ENCODE measurements at regions not wholly inside any gene's neighbourhood (a gene's known extent, or its start where the extent isn't known, plus 50 kb on each side); places are given as distances from the start of the nearest gene placed in this dataset.

DNA sequence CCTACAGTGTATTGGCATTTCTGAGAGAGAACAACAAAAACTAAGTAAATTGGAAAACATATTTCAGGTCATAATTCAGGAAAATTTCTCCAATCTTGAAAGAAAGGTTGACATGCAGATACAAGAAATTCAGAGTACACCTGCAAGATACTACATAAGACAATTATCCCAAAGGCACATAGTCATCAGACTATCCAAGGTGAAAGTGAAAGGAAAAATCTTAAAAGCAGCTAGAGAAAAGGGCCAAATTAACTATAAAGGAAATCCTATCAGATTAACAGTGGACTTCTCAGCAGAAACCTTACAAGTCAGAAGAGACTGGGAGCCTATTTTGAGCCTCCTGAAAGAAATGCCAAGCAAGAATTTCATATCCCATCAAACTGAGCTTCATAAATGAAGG, 449.0 kb upstream of the MMADHC start:
- no peak overlapping the region for H3K4me3 Mint-ChIP-seq
- no peaks in the 10 kb centered on the region for H3K4me1 Mint-ChIP-seq (ENCODE audit: low read depth)
- DNase-seq (no peak), ATAC-seq (replicated peaks in 1 of 2) (no peak)
- H3K9me3 Mint-ChIP-seq, result peaks cover 3% of the 10 kb centered on the region in 2 donors
- H3K27me3 Mint-ChIP-seq (ENCODE audit: low read depth), result no peaks in the 10 kb centered on the region
- no peaks in the 10 kb centered on the region for H3K36me3 Mint-ChIP-seq (ENCODE audit: insufficient read depth in 2 of 2)
- H3K27ac Mint-ChIP-seq, result no peak overlapping the region

- Mint-ChIP-seq H3K4me3 (no peak overlapping the region), H3K4me1 (ENCODE audit: low read depth) (no peaks in the 10 kb centered on the region), H3K27ac (no peak overlapping the region), H3K9me3 (peaks cover 3% of the 10 kb centered on the region in 2 donors), H3K36me3 (ENCODE audit: insufficient read depth in 2 of 2) (no peaks in the 10 kb centered on the region), H3K27me3 (ENCODE audit: low read depth) (no peaks in the 10 kb centered on the region)
- ATAC-seq (replicated peaks in 1 of 2), result no peak
- DNase-seq, result no peak
These were observed 447.1 kb upstream of the MMADHC start for GRCh38 chr2:150034665-150035064.

DNA sequence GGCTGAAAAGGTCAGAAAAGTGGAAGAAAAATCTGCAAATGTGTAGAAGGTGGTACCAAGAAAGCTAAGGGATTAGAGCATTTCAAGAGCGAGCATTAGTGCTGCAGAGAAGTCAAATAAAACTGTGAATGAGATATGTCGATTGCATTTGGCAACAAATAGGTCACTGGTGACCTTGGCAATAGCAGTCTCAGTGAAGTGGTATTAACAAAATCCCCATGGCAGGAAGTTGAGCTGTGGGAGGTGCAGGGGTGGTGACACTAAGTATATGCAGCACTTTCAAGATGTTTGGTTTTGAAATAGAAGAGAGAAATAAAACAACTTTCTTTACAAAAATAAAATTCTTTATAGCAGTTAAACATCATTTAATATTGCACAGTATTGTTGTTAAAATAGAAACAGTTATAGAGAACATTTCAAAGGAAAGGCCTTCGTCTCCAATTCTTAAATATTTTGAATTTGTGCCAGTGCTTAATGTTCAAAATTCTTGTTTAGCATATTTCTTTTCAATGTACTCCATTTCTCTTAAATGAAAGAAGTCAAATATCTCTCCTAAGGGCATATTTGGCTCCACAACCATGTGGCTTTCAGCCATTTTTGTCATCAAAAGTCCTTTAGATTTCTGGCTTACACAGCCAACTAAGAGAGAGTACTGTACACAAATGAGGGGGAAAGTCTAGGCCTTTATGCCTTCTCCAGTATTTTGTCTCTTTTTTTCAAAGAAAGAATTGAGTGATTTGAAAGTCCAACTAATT, 443.0 kb upstream of the MMADHC start:
- H3K4me3 Mint-ChIP-seq, result no peak overlapping the region

DNA sequence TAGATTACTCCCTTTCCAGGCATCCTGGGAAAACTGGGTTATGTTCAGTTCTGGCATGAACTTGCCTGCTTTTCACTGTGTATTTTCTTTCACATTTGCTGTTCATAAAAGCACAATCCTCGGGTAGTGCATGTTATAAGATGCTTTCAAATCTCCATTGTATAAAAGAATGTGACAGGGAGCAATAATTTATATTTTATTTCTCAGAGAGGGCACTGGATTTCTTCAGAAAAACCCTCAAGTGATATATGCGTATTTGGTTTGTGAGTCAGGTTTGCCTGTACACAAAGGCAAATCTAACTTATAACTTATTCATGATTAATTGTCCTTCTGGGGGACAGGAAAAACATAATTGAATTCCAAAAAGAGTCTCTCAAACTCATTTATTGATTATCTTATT, 440.7 kb upstream of the MMADHC start:
- Mint-ChIP-seq H3K27ac (no peak overlapping the region), H3K4me1 (ENCODE audit: low read depth) (no peaks in the 10 kb centered on the region), H3K36me3 (ENCODE audit: insufficient read depth in 2 of 2) (no peaks in the 10 kb centered on the region), H3K27me3 (ENCODE audit: low read depth) (no peaks in the 10 kb centered on the region), H3K9me3 (no peaks in the 10 kb centered on the region), H3K4me3 (no peak overlapping the region)
- ATAC-seq (replicated peaks in 1 of 2) (no peak), DNase-seq (no peak)

More for the DNA sequence above, 443.0 kb upstream of the MMADHC start:
- ATAC-seq (replicated peaks in 1 of 2) (no peak), DNase-seq (no peak)
- Mint-ChIP-seq H3K9me3 (no peaks in the 10 kb centered on the region), H3K27ac (no peak overlapping the region), H3K4me1 (ENCODE audit: low read depth) (no peaks in the 10 kb centered on the region), H3K36me3 (ENCODE audit: insufficient read depth in 2 of 2) (no peaks in the 10 kb centered on the region), H3K27me3 (ENCODE audit: low read depth) (no peaks in the 10 kb centered on the region)

DNA sequence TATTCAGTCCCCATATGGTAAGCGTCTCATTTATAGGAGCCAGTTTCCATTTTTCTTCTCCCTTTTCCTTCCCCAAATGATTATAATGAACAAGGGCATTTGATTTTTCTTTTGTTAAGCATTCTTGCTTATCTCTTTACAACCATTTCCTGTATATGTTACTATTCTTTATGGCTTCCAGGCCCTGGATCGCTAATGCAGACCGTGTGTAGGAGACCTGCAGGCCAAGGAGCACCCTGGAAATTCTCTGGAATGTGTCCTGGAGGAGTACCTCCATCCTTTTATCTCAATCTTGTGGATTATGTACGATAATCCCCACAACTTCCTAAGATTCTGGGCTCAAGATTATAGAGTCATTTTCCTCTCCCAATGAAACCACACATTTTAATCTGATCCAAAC, 439.6 kb upstream of the MMADHC start:
- H3K4me1 Mint-ChIP-seq (ENCODE audit: low read depth), result no peaks in the 10 kb centered on the region
- ATAC-seq (replicated peaks in 1 of 2) (no peak), DNase-seq (no peak)
- no peaks in the 10 kb centered on the region for H3K9me3 Mint-ChIP-seq
- H3K36me3 Mint-ChIP-seq (ENCODE audit: insufficient read depth in 2 of 2), result no peaks in the 10 kb centered on the region
- H3K4me3 Mint-ChIP-seq, result no peak overlapping the region
- H3K27me3 Mint-ChIP-seq (ENCODE audit: low read depth), result no peaks in the 10 kb centered on the region
- no peak overlapping the region for H3K27ac Mint-ChIP-seq

DNA sequence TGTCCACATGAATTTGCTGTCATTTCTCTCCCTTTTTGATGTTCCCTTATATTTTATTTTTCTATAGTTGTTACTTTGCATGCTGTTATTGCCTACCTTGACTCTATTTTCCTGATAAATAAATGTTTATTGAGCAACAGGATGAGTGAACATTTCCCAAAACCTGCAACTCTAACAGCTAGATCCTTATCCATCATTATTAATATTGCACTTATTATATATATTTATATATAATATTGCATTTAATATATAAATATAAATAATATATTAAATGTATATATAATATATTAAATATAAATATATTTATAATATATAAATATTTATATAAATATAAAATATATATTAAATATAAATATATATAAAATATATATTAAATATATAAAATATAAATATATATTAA, 436.1 kb upstream of the MMADHC start:
- Mint-ChIP-seq H3K36me3 (ENCODE audit: insufficient read depth in 2 of 2) (no peaks in the 10 kb centered on the region), H3K27me3 (ENCODE audit: low read depth) (no peaks in the 10 kb centered on the region), H3K4me1 (ENCODE audit: low read depth) (no peaks in the 10 kb centered on the region), H3K4me3 (no peak overlapping the region), H3K27ac (no peak overlapping the region), H3K9me3 (no peaks in the 10 kb centered on the region)
- ATAC-seq (replicated peaks in 1 of 2) (no peak), DNase-seq (no peak)

DNA sequence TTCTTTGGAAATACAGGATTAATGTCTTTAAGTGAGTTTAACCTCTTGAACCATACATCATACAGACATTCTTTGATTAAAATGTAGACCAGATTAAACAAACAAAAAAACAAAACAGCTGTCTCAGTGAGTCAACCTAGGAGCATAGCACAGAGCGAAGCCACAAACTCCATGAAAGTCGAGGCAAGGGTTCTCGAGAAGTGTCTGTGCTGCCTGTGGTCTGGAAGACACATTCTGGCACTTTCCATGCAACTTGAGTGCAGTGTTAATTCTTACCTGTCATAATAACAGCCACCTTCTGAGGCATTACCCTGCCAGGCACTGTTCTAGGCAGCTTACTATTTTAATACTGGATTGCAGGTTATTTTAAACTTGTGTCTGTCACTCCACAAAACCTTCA, 435.5 kb upstream of the MMADHC start:
- H3K4me3 Mint-ChIP-seq, result no peak overlapping the region
- peak; percentile 60 to 70 for ATAC-seq (replicated peaks in 1 of 2)

DNA sequence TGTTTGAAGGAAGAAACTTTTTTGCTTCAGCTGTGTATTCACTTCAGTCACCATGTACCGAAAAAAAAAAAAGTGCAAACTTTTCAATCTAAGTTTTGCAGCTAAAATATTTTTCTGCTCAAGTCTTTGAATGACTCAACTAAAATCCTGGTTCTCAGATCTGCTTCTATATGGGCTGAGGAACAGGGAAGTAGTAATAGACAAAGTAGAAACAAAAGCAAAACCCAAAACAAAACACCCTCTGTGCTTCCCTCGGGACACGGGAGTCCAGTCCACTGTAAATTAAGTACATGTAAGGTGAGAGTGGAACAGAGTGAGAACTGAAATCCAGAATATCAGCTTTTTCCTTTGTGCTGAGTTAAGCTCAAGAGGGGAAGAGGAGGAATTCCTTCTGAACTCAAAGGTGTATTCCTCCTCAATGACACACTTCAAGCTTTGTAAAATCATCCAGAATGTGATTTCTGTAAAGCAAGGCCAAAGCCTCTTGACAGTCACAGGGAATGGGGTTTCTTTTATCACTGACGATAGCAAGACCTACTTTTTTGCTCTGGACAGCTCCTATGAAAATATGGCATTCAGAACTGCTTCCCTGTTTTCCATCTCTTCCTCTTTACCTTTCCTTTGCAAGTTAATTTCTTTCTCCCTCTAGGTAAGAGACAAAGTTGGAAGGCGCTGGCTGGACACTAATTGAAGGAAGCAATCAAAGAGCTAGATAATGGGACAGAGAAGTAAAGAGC, 433.5 kb upstream of the MMADHC start:
- ATAC-seq (replicated peaks in 1 of 2) (no peak), DNase-seq (no peak)
- Mint-ChIP-seq H3K4me3 (no peak overlapping the region), H3K36me3 (ENCODE audit: insufficient read depth in 2 of 2) (no peaks in the 10 kb centered on the region), H3K9me3 (no peaks in the 10 kb centered on the region), H3K27me3 (ENCODE audit: low read depth) (no peaks in the 10 kb centered on the region), H3K27ac (no peak overlapping the region), H3K4me1 (ENCODE audit: low read depth) (no peaks in the 10 kb centered on the region)

More for the DNA sequence above, 435.5 kb upstream of the MMADHC start:
- DNase-seq, result peak in 1 of 2 donors; percentile 1
- Mint-ChIP-seq H3K36me3 (ENCODE audit: insufficient read depth in 2 of 2) (no peaks in the 10 kb centered on the region), H3K27ac (no peak overlapping the region), H3K9me3 (no peaks in the 10 kb centered on the region), H3K27me3 (ENCODE audit: low read depth) (no peaks in the 10 kb centered on the region), H3K4me1 (ENCODE audit: low read depth) (no peaks in the 10 kb centered on the region)

GRCh38 chr2:150020221-150020620, 432.6 kb upstream of the MMADHC start:
- no peak overlapping the region for H3K27ac Mint-ChIP-seq
- no peak overlapping the region for H3K4me3 Mint-ChIP-seq
- H3K36me3 Mint-ChIP-seq (ENCODE audit: insufficient read depth in 2 of 2), result no peaks in the 10 kb centered on the region
- H3K4me1 Mint-ChIP-seq (ENCODE audit: low read depth), result no peaks in the 10 kb centered on the region
- ATAC-seq (replicated peaks in 1 of 2) (no peak), DNase-seq (no peak)
- no peaks in the 10 kb centered on the region for H3K27me3 Mint-ChIP-seq (ENCODE audit: low read depth)
- peaks cover 0 to 1% of the 10 kb centered on the region in 2 donors for H3K9me3 Mint-ChIP-seq

DNA sequence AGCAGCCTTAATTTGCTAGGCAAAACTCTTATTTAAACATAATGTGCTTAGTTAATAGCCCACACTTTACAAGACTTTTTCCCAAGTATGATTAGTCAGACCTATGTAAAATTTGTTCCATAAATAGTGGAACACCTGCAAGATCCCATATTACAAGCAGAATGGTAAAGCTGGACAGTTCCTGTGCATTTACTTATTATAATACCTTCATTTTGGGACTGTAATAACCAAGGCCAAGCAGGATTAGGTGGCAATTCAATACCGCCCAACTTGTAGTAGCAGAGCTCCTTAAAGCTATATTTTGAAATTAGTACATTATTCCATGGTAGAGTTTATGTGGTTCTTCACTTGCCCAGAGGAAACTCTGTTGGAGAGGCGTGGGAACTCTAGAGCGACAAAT, 431.5 kb upstream of the MMADHC start:
- H3K27ac Mint-ChIP-seq, result no peak overlapping the region
- H3K27me3 Mint-ChIP-seq (ENCODE audit: low read depth), result no peaks in the 10 kb centered on the region
- H3K4me3 Mint-ChIP-seq, result no peak overlapping the region

GRCh38 chr2:150012986-150013385, 425.4 kb upstream of the MMADHC start:
- H3K27me3 Mint-ChIP-seq (ENCODE audit: low read depth), result no peaks in the 10 kb centered on the region
- H3K4me3 Mint-ChIP-seq, result no peak overlapping the region
- ATAC-seq (replicated peaks in 1 of 2), result no peak
- DNase-seq, result no peak
- H3K36me3 Mint-ChIP-seq (ENCODE audit: insufficient read depth in 2 of 2), result no peaks in the 10 kb centered on the region
- H3K9me3 Mint-ChIP-seq, result peaks cover 0 to 5% of the 10 kb centered on the region in 2 donors
- no peaks in the 10 kb centered on the region for H3K4me1 Mint-ChIP-seq (ENCODE audit: low read depth)
- no peak overlapping the region for H3K27ac Mint-ChIP-seq

More for the DNA sequence above, 431.5 kb upstream of the MMADHC start:
- ATAC-seq (replicated peaks in 1 of 2) (no peak), DNase-seq (no peak)
- Mint-ChIP-seq H3K4me1 (ENCODE audit: low read depth) (no peaks in the 10 kb centered on the region), H3K9me3 (peaks cover 0 to 1% of the 10 kb centered on the region in 2 donors), H3K36me3 (ENCODE audit: insufficient read depth in 2 of 2) (no peaks in the 10 kb centered on the region)

DNA sequence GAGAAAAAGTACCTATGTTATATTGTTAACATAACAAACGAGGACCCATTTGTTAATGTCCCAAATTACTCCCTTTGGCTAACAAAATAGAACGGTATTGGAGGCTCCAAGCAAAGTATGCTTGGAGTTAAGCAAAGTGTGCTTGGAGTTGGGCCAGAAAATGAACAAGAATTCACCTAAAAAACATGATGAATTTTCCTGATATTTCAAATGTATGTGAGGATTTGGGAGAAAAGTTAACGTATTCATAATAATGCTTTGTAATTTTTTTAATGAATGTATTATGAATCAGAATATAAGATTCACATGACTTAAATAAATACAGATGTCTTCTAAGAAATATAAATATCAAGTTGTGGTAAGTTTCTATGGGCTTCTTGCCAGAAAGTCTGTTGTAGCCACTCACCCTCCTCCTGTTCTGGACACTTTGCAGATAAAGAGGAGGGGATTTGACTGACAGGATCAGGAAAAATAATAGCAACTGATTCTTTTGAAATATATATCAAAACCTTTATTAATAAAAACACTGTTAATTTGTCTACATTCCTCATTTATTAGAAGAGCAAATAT, 423.7 kb upstream of the MMADHC start:
- ATAC-seq (replicated peaks in 1 of 2), result no peak
- H3K27ac Mint-ChIP-seq, result no peak overlapping the region
- H3K4me1 Mint-ChIP-seq (ENCODE audit: low read depth), result no peaks in the 10 kb centered on the region

GRCh38 chr2:150008901-150009300, 421.3 kb upstream of the MMADHC start:
- Mint-ChIP-seq H3K4me1 (ENCODE audit: low read depth) (no peaks in the 10 kb centered on the region), H3K9me3 (peaks cover 0 to 4% of the 10 kb centered on the region in 2 donors), H3K4me3 (no peak overlapping the region), H3K36me3 (ENCODE audit: insufficient read depth in 2 of 2) (no peaks in the 10 kb centered on the region), H3K27ac (no peak overlapping the region), H3K27me3 (ENCODE audit: low read depth) (no peaks in the 10 kb centered on the region)
- DNase-seq (no peak), ATAC-seq (replicated peaks in 1 of 2) (no peak)

More for the DNA sequence above, 423.7 kb upstream of the MMADHC start:
- no peak overlapping the region for H3K4me3 Mint-ChIP-seq
- no peak for DNase-seq
- peaks cover 0 to 5% of the 10 kb centered on the region in 2 donors for H3K9me3 Mint-ChIP-seq
- no peaks in the 10 kb centered on the region for H3K27me3 Mint-ChIP-seq (ENCODE audit: low read depth)
- H3K36me3 Mint-ChIP-seq (ENCODE audit: insufficient read depth in 2 of 2), result no peaks in the 10 kb centered on the region

All from activated T-cell treated with anti-CD3 and anti-CD28 coated beads, Interleukin-2, amount 50 U/mL, for 72 hours (primary cell).